HCT116 (cell line): ENCODE measurements at regions not wholly inside any gene's neighbourhood (a gene's known extent, or its start where the extent isn't known, plus 50 kb on each side); places are given as distances from the start of the nearest gene placed in this dataset.

Experiments
- ATAC-seq: fragments of 200-7000 bp; cut with Tn5 transposase; 2 replicates; pipeline ENCODE4 v1.9.1; 2020; ENCODE audit warnings: mild to moderate bottlenecking, moderate library complexity
- BruUV-seq: library from RNA; stranded (reverse); fragments of 400-500 nt; replicated peaks from 2 replicates; lab custom pipeline; 2021; lab: Mats Ljungman, UMichigan
- CTCF ChIA-PET: fragments of 300-600 bp; sonication (Branson Sonifier 250); formaldehyde crosslinking; loops from one replicate; lab custom pipeline; 2021; ENCODE audit warnings: antibody characterized with exemption; lab: Charles Lee
- POLR2A ChIA-PET: fragments of 300-600, 350-600 bp; sonication (Branson Sonifier 250); formaldehyde crosslinking; loops from one replicate; lab custom pipeline; 2021; ENCODE audit warnings: antibody characterized with exemption; lab: Charles Lee
- RAD21 ChIA-PET, 2 experiments: fragments of 300-600 bp; sonication (Branson Sonifier 250); formaldehyde crosslinking; loops; one replicate each; lab custom pipeline; 2023; ENCODE audit warnings: low total read pairs in 2 of 2; ENCODE audit not compliant: uncharacterized antibody in 2 of 2, unreplicated experiment in 2 of 2, low non-redundant PET in 1 of 2; lab: Charles Lee
- DNase-seq: peaks from one replicate; pipeline ENCODE4 v3.0.0-alpha.2; 2010; ENCODE audit warnings: low read depth, low spot score
- H2AFZ ChIP-seq: fragments of 200-600 bp; shearing (Covaris generic), sonication (generic); 2 replicates; pipeline ENCODE4 v1.6.1; 2017; ENCODE audit warnings: low read depth, mixed run types, mixed read lengths, antibody characterized with exemption, low read length; ENCODE audit not compliant: poor library complexity, severe bottlenecking
- H3K27ac ChIP-seq: 2 replicates; pipeline ENCODE4 v1.5.1; 2012; ENCODE audit warnings: low read depth, low read length
- H3K27me3 ChIP-seq: fragments of 200-600 bp; sonication (generic); 2 replicates; pipeline ENCODE4 v1.6.1; 2016; ENCODE audit warnings: mixed run types, low read length, mixed read lengths; ENCODE audit not compliant: insufficient read depth
- H3K36me3 ChIP-seq, 2 experiments: fragments of 200-500 bp in 1 of 2; fragments of 200-600 bp in 1 of 2; sonication (Bioruptor generic) in 1 of 2; sonication (generic) in 1 of 2; 2 replicates each; pipeline versions ENCODE4 v1.5.1 to v1.6.1; 2014 to 2016; ENCODE audit warnings: low read length in 2 of 2, inconsistent platforms in 1 of 2, mixed read lengths in 1 of 2, mixed run types in 1 of 2; ENCODE audit not compliant: insufficient read depth in 2 of 2, control insufficient read depth in 1 of 2
- H3K4me1 ChIP-seq, 2 experiments: fragments of 200-600 bp in 1 of 2; sonication (generic) in 1 of 2; 2 replicates each; pipeline versions ENCODE4 v1.5.1 to v1.6.1; 2012 to 2017; ENCODE audit warnings: low read length in 2 of 2, inconsistent platforms in 1 of 2, mild to moderate bottlenecking in 1 of 2, mixed read lengths in 1 of 2, mixed run types in 1 of 2, moderate library complexity in 1 of 2; ENCODE audit not compliant: insufficient read depth in 2 of 2, control insufficient read depth in 1 of 2
- H3K4me2 ChIP-seq: fragments of 200-600 bp; sonication (generic); 2 replicates; pipeline ENCODE4 v1.6.1; 2017; ENCODE audit warnings: mixed run types, low read length, mixed read lengths
- H3K4me3 ChIP-seq, 2 experiments: fragments of 200-600 bp in 1 of 2; sonication (generic) in 1 of 2; replicated peaks in 1 of 2; 2 replicates each; pipeline ENCODE4 v1.5.1; 2011 to 2016; ENCODE audit warnings: low read length in 2 of 2, control low read depth in 1 of 2, low read depth in 1 of 2, mild to moderate bottlenecking in 1 of 2, mixed read lengths in 1 of 2, mixed run types in 1 of 2
- H3K79me2 ChIP-seq: fragments of 200-600 bp; sonication (generic); 2 replicates; pipeline ENCODE4 v1.6.1; 2017; ENCODE audit warnings: mild to moderate bottlenecking, mixed run types, low read length, moderate library complexity, mixed read lengths; ENCODE audit not compliant: insufficient read depth
- H3K9ac ChIP-seq: fragments of 200-600 bp; sonication (generic); 2 replicates; pipeline ENCODE4 v1.6.1; 2016; ENCODE audit warnings: low read length, mixed read lengths
- H3K9me2 ChIP-seq: fragments of 200-600 bp; sonication (generic), shearing (Covaris generic); 2 replicates; pipeline ENCODE4 v1.6.1; 2017; ENCODE audit warnings: mixed run types, mild to moderate bottlenecking, moderate library complexity; ENCODE audit not compliant: insufficient read depth
- H3K9me3 ChIP-seq, 2 experiments: fragments of 200-500 bp in 1 of 2; fragments of 200-600 bp in 1 of 2; sonication (Bioruptor generic) in 1 of 2; sonication (generic) in 1 of 2; 2 replicates each; pipeline ENCODE4 v1.6.1; 2014 to 2017; ENCODE audit warnings: low read length in 2 of 2, mixed read lengths in 2 of 2, inconsistent platforms in 1 of 2, low read depth in 1 of 2, mild to moderate bottlenecking in 1 of 2, mixed run types in 1 of 2, moderate library complexity in 1 of 2; ENCODE audit not compliant: control insufficient read depth in 1 of 2, insufficient read depth in 1 of 2
- H4K20me1 ChIP-seq: fragments of 200-600 bp; sonication (generic), shearing (Covaris generic); 2 replicates; pipeline ENCODE4 v1.6.1; 2017; ENCODE audit warnings: mixed run types, mild to moderate bottlenecking, moderate library complexity; ENCODE audit not compliant: insufficient read depth
- EGR1 ChIP-seq: IDR thresholded peaks from 2 replicates; pipeline ENCODE4 v1.6.1; 2012; ENCODE audit warnings: low read depth
- EZH2phosphoT487 ChIP-seq: fragments of 200-600 bp; IDR thresholded peaks from 2 replicates; pipeline ENCODE4 v1.6.1; 2018; ENCODE audit warnings: antibody characterized with exemption, borderline replicate concordance
- FOSL1 ChIP-seq: IDR thresholded peaks from 2 replicates; pipeline ENCODE4 v1.6.1; 2012; ENCODE audit warnings: low read depth
- POLR2A ChIP-seq: IDR thresholded peaks from 2 replicates; pipeline ENCODE4 v1.7.0; 2011; ENCODE audit warnings: borderline replicate concordance; ENCODE audit not compliant: insufficient read depth, insufficient read length; ENCODE audit errors: extremely low read depth
- POLR2AphosphoS5 ChIP-seq: IDR thresholded peaks from 2 replicates; pipeline ENCODE4 v1.6.1; 2011; ENCODE audit warnings: mild to moderate bottlenecking, low read depth, low read length, moderate library complexity
- SIN3A ChIP-seq: IDR thresholded peaks from 2 replicates; pipeline ENCODE4 v1.6.1; 2012; ENCODE audit warnings: low read depth
- SP1 ChIP-seq: IDR thresholded peaks from 2 replicates; pipeline ENCODE4 v1.6.1; 2012; ENCODE audit warnings: low read depth
- SRF ChIP-seq: IDR thresholded peaks from 2 replicates; pipeline ENCODE4 v1.6.1; 2012; ENCODE audit warnings: low read depth
- ZNF274 ChIP-seq: fragments of 200-500 bp; sonication (Bioruptor generic); IDR thresholded peaks from 2 replicates; pipeline ENCODE4 v1.6.1; 2014; ENCODE audit warnings: mild to moderate bottlenecking, low read depth, low read length, inconsistent platforms
- intact Hi-C: fragments of 100-400 bp; cut with micrococcal nuclease; formaldehyde crosslinking; loops from 2 replicates; pipeline ENCODE4 v1.10.0; 2022
- TF ChIP-seq, protein P1 (sequence below), 3 experiments: fragments of 200-600 bp in 1 of 3; sonication (generic) in 1 of 3; IDR thresholded peaks in 2 of 3; conservative IDR thresholded peaks in 1 of 3; 2 replicates each; pipeline ENCODE4 v1.5.1; 2012 to 2017; ENCODE audit warnings: low read depth in 2 of 3, low read length in 2 of 3, antibody characterized with exemption in 1 of 3, borderline replicate concordance in 1 of 3, control low read depth in 1 of 3, mild to moderate bottlenecking in 1 of 3, mixed read lengths in 1 of 3, mixed run types in 1 of 3, moderate library complexity in 1 of 3; ENCODE audit not compliant: insufficient read depth in 1 of 3
- TF ChIP-seq, protein P2 (sequence below): IDR thresholded peaks from 2 replicates; pipeline ENCODE4 v1.6.1; 2012
- TF ChIP-seq, protein P3 (sequence below): IDR thresholded peaks from 2 replicates; pipeline ENCODE4 v1.6.1; 2011; ENCODE audit warnings: mild to moderate bottlenecking, low read length, moderate library complexity; ENCODE audit not compliant: insufficient replicate concordance; ENCODE audit errors: extremely low read depth

DNA sequence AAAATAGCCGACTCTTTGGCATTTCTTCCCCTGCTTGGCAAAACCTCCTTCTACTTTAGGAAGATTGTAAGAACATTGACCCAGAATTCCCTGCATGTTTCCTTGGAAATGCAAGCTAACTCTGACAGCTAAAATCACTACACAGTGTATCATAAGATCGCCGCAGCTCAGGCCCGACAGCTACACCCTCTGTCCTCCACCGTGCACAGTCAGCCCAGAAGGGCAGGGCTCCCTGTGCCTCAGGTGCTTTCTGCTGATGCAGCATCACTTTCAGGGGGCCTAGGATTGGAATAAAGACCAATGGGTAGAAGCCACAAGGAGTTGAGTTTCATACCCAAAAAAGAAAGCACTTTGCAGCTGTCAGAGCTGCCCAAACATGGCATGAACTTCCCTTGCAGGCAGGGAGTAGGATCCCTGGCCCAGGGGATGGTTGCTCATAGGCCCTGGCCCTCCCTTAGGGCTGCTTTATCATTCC, 145.3 kb downstream of the SEC16B start:
- BruUV-seq: no TSS peak
- Histone ChIP-seq H3K4me1 (no peaks in the 10 kb centered on the region), H3K27ac (no peak overlapping the region), H4K20me1 (no peaks in the 10 kb centered on the region), H2AFZ (no peak overlapping the region), H3K4me3 (no peak overlapping the region), H3K9me2 (no peaks in the 10 kb centered on the region), H3K9me3 (no peaks in the 10 kb centered on the region), H3K9ac (no peak overlapping the region), H3K36me3 (no peaks in the 10 kb centered on the region), H3K79me2 (no peaks in the 10 kb centered on the region), H3K4me2 (no peak overlapping the region), H3K27me3 (peaks cover 41% of the 10 kb centered on the region)
- ChIA-PET POLR2A (no interaction called here), CTCF (no interaction called here), RAD21 (no interaction called here)
- intact Hi-C loops: no loop called here
- no peak for TF ChIP-seq FOSL1
- no peak for TF ChIP-seq POLR2A
- no peak for TF ChIP-seq EGR1
- TF ChIP-seq, protein P1, sequence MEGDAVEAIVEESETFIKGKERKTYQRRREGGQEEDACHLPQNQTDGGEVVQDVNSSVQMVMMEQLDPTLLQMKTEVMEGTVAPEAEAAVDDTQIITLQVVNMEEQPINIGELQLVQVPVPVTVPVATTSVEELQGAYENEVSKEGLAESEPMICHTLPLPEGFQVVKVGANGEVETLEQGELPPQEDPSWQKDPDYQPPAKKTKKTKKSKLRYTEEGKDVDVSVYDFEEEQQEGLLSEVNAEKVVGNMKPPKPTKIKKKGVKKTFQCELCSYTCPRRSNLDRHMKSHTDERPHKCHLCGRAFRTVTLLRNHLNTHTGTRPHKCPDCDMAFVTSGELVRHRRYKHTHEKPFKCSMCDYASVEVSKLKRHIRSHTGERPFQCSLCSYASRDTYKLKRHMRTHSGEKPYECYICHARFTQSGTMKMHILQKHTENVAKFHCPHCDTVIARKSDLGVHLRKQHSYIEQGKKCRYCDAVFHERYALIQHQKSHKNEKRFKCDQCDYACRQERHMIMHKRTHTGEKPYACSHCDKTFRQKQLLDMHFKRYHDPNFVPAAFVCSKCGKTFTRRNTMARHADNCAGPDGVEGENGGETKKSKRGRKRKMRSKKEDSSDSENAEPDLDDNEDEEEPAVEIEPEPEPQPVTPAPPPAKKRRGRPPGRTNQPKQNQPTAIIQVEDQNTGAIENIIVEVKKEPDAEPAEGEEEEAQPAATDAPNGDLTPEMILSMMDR (IDR thresholded peaks at IDR 0.05 in 2 of 3, conservative IDR thresholded peaks at IDR 0.05 in 1 of 3; ENCODE audit: borderline replicate concordance in 1 of 3, insufficient read depth in 1 of 3, low read depth in 2 of 3, low read length in 2 of 3): no peak
- no peak for TF ChIP-seq SP1
- TF ChIP-seq, protein P2, sequence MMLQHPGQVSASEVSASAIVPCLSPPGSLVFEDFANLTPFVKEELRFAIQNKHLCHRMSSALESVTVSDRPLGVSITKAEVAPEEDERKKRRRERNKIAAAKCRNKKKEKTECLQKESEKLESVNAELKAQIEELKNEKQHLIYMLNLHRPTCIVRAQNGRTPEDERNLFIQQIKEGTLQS: no peak
- DNase-seq (no peak), ATAC-seq (no peak)

DNA sequence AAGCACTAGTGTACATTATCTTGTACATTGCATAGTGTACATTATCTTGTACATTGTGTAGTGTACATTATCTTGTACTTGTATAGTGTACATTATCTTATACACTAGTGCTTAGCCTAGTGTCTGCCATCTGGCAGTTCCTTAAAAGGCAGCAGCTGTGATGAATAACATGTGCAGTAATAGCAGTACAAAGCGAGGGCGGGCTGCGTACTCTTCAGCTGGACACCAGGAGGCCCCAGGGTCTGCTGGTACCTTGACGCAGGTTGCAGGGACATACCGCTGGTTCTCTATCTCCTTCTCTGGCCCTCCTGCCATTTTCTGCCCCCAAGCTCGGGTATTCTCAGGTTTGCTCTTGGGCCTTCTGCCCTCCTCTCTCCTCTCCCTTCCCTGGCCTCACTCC, 149.6 kb downstream of the SEC16B start:
- Histone ChIP-seq H3K9ac (no peak overlapping the region), H3K9me3 (no peaks in the 10 kb centered on the region), H3K36me3 (no peaks in the 10 kb centered on the region), H2AFZ (no peak overlapping the region), H3K4me1 (no peaks in the 10 kb centered on the region), H3K27ac (no peak overlapping the region), H3K4me3 (no peak overlapping the region), H3K9me2 (no peaks in the 10 kb centered on the region), H4K20me1 (no peaks in the 10 kb centered on the region), H3K79me2 (no peaks in the 10 kb centered on the region), H3K27me3 (peaks cover 54% of the 10 kb centered on the region), H3K4me2 (no peak overlapping the region)
- POLR2A ChIA-PET: no interaction called here
- CTCF ChIA-PET: no interaction called here
- RAD21 ChIA-PET: no interaction called here
- ATAC-seq: no peak
- BruUV-seq: no TSS peak
- intact Hi-C loops: no loop called here
- DNase-seq: no peak
- TF ChIP-seq POLR2AphosphoS5 (no peak), SRF (no peak), SIN3A (no peak), EZH2phosphoT487 (no peak), POLR2A (no peak), ZNF274 (no peak), EGR1 (no peak)
- TF ChIP-seq, protein P2: no peak
- TF ChIP-seq, protein P3, sequence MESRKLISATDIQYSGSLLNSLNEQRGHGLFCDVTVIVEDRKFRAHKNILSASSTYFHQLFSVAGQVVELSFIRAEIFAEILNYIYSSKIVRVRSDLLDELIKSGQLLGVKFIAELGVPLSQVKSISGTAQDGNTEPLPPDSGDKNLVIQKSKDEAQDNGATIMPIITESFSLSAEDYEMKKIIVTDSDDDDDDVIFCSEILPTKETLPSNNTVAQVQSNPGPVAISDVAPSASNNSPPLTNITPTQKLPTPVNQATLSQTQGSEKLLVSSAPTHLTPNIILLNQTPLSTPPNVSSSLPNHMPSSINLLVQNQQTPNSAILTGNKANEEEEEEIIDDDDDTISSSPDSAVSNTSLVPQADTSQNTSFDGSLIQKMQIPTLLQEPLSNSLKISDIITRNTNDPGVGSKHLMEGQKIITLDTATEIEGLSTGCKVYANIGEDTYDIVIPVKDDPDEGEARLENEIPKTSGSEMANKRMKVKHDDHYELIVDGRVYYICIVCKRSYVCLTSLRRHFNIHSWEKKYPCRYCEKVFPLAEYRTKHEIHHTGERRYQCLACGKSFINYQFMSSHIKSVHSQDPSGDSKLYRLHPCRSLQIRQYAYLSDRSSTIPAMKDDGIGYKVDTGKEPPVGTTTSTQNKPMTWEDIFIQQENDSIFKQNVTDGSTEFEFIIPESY: no peak
